CD4-positive, alpha-beta T cell treated with Interleukin-10 for 1 hour (primary cell): ENCODE measurements at regions not wholly inside any gene's neighbourhood (a gene's known extent, or its start where the extent isn't known, plus 50 kb on each side); places are given as distances from the start of the nearest gene placed in this dataset.
A peak's percentile ranks its signal among the peaks of the same experiment; 100 is the strongest.

Experiments used
- DNase-seq: peaks from one replicate; pipeline ENCODE4 v3.0.0-alpha.2; 2020

- DNase-seq: peak; percentile 88
These were observed 157.8 kb upstream of the SLC1A4 start for GRCh38 chr2:64831134-64831976.

DNA sequence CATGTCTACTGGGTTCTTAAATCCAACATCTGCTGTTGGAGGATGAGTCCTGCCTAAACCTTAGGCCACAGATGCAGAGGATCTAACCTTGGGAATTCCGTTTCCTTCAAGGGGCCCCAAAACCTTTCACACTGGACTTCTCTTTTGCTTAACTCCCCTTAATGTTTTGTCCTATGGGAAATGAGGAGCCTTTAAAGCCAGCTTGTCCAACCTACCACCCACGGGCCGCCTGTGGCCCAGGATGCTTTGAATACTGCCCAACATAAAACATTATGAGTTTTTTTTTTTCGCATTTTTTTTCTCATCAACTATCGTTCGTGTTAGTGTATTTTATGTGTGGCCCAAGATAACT, 157.2 kb upstream of the SLC1A4 start:
- no peak for DNase-seq

DNA sequence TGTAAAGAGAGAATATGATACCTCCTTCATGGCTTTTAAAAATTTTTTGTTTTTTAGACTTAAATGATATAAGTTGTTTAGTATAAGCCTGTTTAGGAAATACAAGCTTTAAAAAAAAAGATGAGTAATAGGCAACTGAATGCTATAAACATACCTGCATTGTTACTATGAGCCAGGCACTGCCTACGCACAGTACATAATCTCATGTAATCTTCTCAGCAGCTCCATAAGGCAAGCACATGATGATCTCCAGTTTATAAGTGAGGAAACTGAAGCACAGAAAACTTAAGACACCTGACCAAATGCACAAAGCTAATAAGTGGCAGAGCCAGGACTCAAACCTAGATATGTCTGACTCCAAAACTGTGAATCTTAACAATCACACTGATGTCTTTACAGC, 156.3 kb upstream of the SLC1A4 start:
- DNase-seq: no peak

GRCh38 chr2:64836566-64836965, 152.6 kb upstream of the SLC1A4 start:
- DNase-seq: no peak

- no peak for DNase-seq
These were observed 152.0 kb upstream of the SLC1A4 start for GRCh38 chr2:64837116-64837731.

GRCh38 chr2:64837925-64838641, 151.1 kb upstream of the SLC1A4 start:
- DNase-seq: no peak

- no peak for DNase-seq
These were observed 150.4 kb upstream of the SLC1A4 start for GRCh38 chr2:64838817-64839216.

GRCh38 chr2:64839844-64840243, 149.4 kb upstream of the SLC1A4 start:
- DNase-seq: peak; percentile 25

- DNase-seq: no peak
These were observed 148.7 kb upstream of the SLC1A4 start for GRCh38 chr2:64840426-64840881.

DNA sequence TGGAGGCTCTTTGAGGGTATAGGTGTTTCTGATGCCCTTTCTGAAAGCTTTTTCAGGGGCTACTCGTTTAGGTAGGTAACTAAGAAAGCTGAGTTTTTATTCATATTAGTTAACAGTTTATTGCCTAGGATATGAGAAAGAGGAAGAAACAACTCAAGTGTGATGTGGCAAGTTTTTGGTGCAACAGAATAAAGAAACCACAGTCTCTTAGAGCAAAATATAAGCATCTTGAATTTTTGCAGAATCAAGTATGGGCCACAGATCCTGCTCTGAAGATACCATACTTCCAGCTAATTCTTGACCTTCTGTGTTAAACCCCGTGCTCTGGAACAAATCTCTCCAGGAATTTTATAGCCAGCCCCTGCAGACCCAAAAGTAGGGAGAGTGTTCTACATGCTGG, 147.7 kb upstream of the SLC1A4 start:
- no peak for DNase-seq

DNA sequence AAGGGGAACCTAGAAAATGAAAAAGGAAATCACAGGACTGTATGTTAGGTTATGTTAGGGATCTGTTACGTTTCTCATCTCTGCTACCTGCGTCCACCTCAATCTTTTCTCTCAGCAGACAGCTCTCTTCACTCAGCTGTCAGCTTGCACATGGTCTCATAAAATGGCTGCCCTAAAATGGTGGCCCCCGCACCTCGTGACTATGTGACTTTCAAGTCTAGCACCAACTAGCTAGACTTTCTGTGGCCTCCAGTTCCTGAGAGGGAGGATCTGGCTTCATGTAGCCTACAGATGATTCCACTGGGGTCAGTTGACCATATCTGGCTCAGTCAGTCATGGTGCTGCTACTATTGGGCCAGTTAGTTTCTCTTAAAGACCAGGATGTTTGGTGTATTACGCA, 147.2 kb upstream of the SLC1A4 start:
- no peak for DNase-seq

DNA sequence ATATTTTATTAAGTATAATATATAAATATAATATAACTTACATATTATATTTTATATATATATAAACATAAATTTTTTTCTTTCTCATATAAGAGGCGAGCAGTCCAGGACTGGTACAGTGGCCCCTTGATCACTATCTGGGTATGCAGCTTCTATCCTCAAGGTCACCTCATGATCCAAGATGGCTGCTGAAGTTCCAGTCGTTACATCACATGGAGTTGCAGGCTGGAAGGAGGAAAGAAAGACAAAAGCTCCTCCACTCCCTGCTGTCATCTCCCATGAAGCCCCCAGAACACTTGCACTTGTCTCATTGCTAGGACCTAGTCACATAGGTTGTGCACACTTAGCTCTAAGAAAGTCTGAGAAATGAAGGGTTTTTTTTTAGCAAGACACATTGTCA, 145.1 kb upstream of the SLC1A4 start:
- no peak for DNase-seq

DNA sequence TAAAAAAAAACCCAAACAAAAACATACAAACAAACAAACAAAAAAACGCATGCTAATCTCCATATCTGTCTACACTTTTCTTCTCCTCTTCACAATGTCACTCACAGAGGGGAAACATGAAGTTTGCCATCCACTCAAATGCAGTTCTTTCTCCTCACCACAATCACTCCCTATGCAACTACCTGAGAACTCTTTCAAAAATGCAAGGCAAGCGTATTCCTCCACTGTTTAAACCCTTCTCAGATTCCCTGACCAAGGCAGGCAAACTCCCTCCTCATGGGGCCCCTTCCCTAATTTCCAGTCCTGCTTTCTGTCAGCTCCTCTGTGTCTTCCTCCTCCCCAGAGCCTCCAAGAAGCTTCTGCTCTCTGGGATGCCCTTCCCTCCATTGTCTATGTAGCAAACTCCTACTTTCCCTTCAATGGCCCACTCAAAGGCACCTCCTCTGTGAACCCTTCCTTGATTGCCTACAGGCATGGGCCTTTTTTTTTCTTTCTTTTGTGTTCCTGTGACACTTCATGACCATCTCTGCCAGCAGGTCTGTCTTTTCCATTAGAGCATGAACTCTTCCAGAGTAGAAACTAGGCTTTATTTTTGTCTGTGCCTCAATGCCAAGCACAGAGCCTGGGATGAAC, 143.8 kb upstream of the SLC1A4 start:
- no peak for DNase-seq

DNA sequence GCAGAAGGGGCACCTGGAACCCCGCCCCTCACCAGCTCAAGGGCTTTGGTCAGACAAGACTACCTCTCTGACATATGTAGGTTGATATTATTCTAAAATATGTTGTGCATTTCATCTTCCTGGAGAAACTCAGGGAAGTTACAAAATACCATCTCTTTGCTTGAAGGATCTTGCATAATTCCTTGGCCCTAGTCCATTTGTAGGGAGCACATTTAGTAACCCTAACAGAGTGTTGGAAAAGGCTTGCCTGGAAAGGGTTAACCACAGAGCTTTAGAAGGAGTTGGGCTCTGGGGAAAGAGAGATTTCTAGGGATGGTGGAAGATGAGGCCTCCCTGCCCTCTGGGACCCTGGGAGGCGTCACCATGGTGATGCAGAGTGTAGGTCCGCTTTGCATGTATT, 143.0 kb upstream of the SLC1A4 start:
- DNase-seq: no peak

GRCh38 chr2:64847930-64848329, 141.3 kb upstream of the SLC1A4 start:
- DNase-seq: no peak

- DNase-seq: no peak
These were observed 140.8 kb upstream of the SLC1A4 start for GRCh38 chr2:64848363-64848762.

- DNase-seq: no peak
These were observed 140.3 kb upstream of the SLC1A4 start for GRCh38 chr2:64848945-64849344.

DNA sequence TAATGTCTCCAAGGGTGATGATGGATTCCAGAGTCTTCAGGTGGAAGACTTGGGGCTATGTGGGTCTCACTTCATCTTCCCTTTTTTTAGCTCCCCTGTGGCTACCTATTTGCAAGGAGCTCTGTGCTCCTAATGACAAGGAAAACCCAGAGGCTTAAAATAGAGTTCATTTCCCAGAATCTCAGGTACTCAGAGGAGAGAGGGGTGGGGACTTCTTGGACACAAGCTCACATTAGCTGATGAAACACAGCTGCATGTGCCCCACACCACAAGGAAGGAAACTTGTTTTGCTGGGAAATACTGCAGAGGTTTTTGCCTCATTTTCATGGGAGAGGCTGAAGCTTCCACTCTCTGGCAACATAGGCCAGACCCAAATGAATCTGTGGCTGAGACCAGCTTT, 138.6 kb upstream of the SLC1A4 start:
- no peak for DNase-seq

- no peak for DNase-seq
These were observed 136.4 kb upstream of the SLC1A4 start for GRCh38 chr2:64852771-64853241.

GRCh38 chr2:64853306-64853705, 135.9 kb upstream of the SLC1A4 start:
- no peak for DNase-seq

GRCh38 chr2:64853894-64854293, 135.3 kb upstream of the SLC1A4 start:
- DNase-seq: no peak

DNA sequence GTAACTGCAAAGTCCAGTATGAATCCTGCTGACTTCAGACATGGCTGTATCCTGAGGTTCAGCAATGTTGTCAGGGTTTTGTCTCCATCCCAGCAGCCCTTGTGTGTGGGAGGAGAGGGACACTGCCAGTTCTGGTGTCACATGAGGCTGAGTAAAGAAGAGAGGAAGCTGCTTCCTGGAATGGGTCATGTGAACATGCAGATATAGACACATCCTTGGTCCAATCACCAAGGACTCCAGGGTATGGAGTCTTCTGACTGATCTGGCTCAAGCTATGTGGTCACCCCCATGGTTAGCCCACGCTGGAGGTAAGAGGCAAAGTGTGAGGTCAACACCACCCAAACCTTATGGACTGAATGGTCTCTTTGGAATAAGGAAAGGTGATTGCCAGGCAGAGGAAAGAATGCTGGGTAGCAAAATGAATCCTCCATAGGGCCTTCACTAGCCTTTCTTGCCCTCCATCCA, 134.4 kb upstream of the SLC1A4 start:
- no peak for DNase-seq
